ENCODE measurements at regions not wholly inside any gene's neighbourhood (a gene's known extent, or its start where the extent isn't known, plus 50 kb on each side); places are given as distances from the start of the nearest gene placed in this dataset.

DNA sequence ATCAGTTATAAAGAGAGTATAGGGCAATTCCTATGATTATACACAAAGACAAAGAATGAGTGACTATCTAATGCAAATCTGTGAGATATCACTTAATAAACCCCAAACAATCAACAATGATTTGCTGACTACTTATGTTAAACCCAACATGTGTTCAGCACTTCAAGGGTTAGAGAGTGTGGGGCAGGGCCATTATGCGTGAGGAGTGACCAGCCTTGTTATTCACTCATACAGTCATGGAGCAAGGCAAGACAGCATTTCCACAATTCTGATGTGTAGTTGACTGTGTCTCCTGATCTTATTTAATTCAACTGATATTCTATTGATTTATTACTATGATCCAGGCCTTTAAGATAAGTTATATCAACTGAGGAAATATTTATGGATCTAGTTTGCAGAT lies 251.7 kb downstream of the CYRIA start:
- 96% methylated on average over 1 of the region's 1 CpG for WGBS
- TF ChIP-seq GABPA (IDR thresholded peaks at IDR 0.05 in 1 of 2, conservative IDR thresholded peaks at IDR 0.05 in 1 of 2): no peak
- TF ChIP-seq, protein P1, sequence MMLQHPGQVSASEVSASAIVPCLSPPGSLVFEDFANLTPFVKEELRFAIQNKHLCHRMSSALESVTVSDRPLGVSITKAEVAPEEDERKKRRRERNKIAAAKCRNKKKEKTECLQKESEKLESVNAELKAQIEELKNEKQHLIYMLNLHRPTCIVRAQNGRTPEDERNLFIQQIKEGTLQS (IDR thresholded peaks at IDR 0.05): no peak
- no peak for TF ChIP-seq NR2F2 (IDR thresholded peaks at IDR 0.05)
- no peak for TF ChIP-seq YY1 (IDR thresholded peaks at IDR 0.05)
- TF ChIP-seq, protein P2, sequence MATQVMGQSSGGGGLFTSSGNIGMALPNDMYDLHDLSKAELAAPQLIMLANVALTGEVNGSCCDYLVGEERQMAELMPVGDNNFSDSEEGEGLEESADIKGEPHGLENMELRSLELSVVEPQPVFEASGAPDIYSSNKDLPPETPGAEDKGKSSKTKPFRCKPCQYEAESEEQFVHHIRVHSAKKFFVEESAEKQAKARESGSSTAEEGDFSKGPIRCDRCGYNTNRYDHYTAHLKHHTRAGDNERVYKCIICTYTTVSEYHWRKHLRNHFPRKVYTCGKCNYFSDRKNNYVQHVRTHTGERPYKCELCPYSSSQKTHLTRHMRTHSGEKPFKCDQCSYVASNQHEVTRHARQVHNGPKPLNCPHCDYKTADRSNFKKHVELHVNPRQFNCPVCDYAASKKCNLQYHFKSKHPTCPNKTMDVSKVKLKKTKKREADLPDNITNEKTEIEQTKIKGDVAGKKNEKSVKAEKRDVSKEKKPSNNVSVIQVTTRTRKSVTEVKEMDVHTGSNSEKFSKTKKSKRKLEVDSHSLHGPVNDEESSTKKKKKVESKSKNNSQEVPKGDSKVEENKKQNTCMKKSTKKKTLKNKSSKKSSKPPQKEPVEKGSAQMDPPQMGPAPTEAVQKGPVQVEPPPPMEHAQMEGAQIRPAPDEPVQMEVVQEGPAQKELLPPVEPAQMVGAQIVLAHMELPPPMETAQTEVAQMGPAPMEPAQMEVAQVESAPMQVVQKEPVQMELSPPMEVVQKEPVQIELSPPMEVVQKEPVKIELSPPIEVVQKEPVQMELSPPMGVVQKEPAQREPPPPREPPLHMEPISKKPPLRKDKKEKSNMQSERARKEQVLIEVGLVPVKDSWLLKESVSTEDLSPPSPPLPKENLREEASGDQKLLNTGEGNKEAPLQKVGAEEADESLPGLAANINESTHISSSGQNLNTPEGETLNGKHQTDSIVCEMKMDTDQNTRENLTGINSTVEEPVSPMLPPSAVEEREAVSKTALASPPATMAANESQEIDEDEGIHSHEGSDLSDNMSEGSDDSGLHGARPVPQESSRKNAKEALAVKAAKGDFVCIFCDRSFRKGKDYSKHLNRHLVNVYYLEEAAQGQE (IDR thresholded peaks at IDR 0.05): no peak
- TF ChIP-seq, protein P3, sequence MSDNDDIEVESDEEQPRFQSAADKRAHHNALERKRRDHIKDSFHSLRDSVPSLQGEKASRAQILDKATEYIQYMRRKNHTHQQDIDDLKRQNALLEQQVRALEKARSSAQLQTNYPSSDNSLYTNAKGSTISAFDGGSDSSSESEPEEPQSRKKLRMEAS (IDR thresholded peaks at IDR 0.05): no peak
- no peak overlapping the region for H3K4me3 ChIP-seq (ENCODE audit: low read depth in 1 of 3, low read length in 3 of 3)
- H3K27ac ChIP-seq (ENCODE audit: low read depth in 1 of 2, low read length in 2 of 2): no peak overlapping the region
- H3K36me3 ChIP-seq (ENCODE audit: control insufficient read depth in 4 of 4, insufficient read depth in 3 of 4, low read depth in 1 of 4, low read length in 3 of 4): no peaks in the 10 kb centered on the region
- no peaks in the 10 kb centered on the region for H3K4me1 ChIP-seq (ENCODE audit: control insufficient read depth in 4 of 4, insufficient read depth in 4 of 4, low read length in 3 of 4)
- H3K27me3 ChIP-seq (ENCODE audit: control insufficient read depth in 4 of 4, insufficient read depth in 4 of 4, low read length in 3 of 4): no peaks in the 10 kb centered on the region
- no peak for DNase-seq (ENCODE audit: low spot score)
- no peak overlapping the region for H3K9ac ChIP-seq (ENCODE audit: low read depth in 1 of 2, low read length in 2 of 2)
- H3K9me3 ChIP-seq (ENCODE audit: control insufficient read depth in 4 of 4, low read length in 3 of 4): no peaks in the 10 kb centered on the region

- Histone ChIP-seq H3K9ac (ENCODE audit: low read depth in 1 of 2, low read length in 2 of 2) (no peak overlapping the region), H3K36me3 (ENCODE audit: control insufficient read depth in 4 of 4, insufficient read depth in 3 of 4, low read depth in 1 of 4, low read length in 3 of 4) (no peaks in the 10 kb centered on the region), H3K27me3 (ENCODE audit: control insufficient read depth in 4 of 4, insufficient read depth in 4 of 4, low read length in 3 of 4) (no peaks in the 10 kb centered on the region), H3K9me3 (ENCODE audit: control insufficient read depth in 4 of 4, low read length in 3 of 4) (no peaks in the 10 kb centered on the region), H3K4me1 (ENCODE audit: control insufficient read depth in 4 of 4, insufficient read depth in 4 of 4, low read length in 3 of 4) (no peaks in the 10 kb centered on the region), H3K4me3 (ENCODE audit: low read depth in 1 of 3, low read length in 3 of 3) (no peak overlapping the region), H3K27ac (ENCODE audit: low read depth in 1 of 2, low read length in 2 of 2) (no peak overlapping the region)
- no peak for DNase-seq (ENCODE audit: low spot score)
- TF ChIP-seq FOXA1 (IDR thresholded peaks at IDR 0.05) (no peak), CTCF (IDR thresholded peaks at IDR 0.05; ENCODE audit: low read depth, low read length, missing input control) (no peak), GABPA (IDR thresholded peaks at IDR 0.05 in 1 of 2, conservative IDR thresholded peaks at IDR 0.05 in 1 of 2) (no peak)
- TF ChIP-seq, protein P3 (IDR thresholded peaks at IDR 0.05): no peak
- WGBS: 61% methylated on average over 5 of the region's 5 CpGs
These were observed 252.3 kb downstream of the CYRIA start for GRCh38 chr2:16413285-16413684.

- Histone ChIP-seq H3K27me3 (ENCODE audit: control insufficient read depth in 4 of 4, insufficient read depth in 4 of 4, low read length in 3 of 4) (no peaks in the 10 kb centered on the region), H3K36me3 (ENCODE audit: control insufficient read depth in 4 of 4, insufficient read depth in 3 of 4, low read depth in 1 of 4, low read length in 3 of 4) (no peaks in the 10 kb centered on the region), H3K4me1 (ENCODE audit: control insufficient read depth in 4 of 4, insufficient read depth in 4 of 4, low read length in 3 of 4) (no peaks in the 10 kb centered on the region), H3K27ac (ENCODE audit: low read depth in 1 of 2, low read length in 2 of 2) (no peak overlapping the region), H3K9ac (ENCODE audit: low read depth in 1 of 2, low read length in 2 of 2) (no peak overlapping the region), H3K4me3 (ENCODE audit: low read depth in 1 of 3, low read length in 3 of 3) (no peak overlapping the region), H3K9me3 (ENCODE audit: control insufficient read depth in 4 of 4, low read length in 3 of 4) (no peaks in the 10 kb centered on the region)
- DNase-seq (ENCODE audit: low spot score): no peak
- WGBS: 89% methylated on average over 2 of the region's 2 CpGs
- no peak for TF ChIP-seq NR2F2 (IDR thresholded peaks at IDR 0.05)
- TF ChIP-seq, protein P1 (IDR thresholded peaks at IDR 0.05): no peak
These were observed 253.2 kb downstream of the CYRIA start for GRCh38 chr2:16412321-16413030.
